Mesenchymal stem cell (in vitro differentiated cells and primary cell): ENCODE measurements at regions not wholly inside any gene's neighbourhood (a gene's known extent, or its start where the extent isn't known, plus 50 kb on each side); places are given as distances from the start of the nearest gene placed in this dataset.
A peak's percentile ranks its signal among the peaks of the same experiment; 100 is the strongest.

Source experiments
- DNase-seq: peaks from one replicate; pipeline ENCODE4 v3.0.0-alpha.2; 2013
- H2AFZ ChIP-seq: one replicate; pipeline ENCODE4 v1.6.1; 2013; ENCODE audit warnings: low read depth, mild to moderate bottlenecking, control low read depth, inconsistent platforms, low read length, moderate library complexity
- H2AK5ac ChIP-seq: 2 replicates; pipeline ENCODE4 v1.6.1; 2013; ENCODE audit warnings: low read length, moderate library complexity, mild to moderate bottlenecking, inconsistent platforms; ENCODE audit not compliant: severe bottlenecking
- H2BK120ac ChIP-seq: one replicate; pipeline ENCODE4 v1.6.1; 2013; ENCODE audit warnings: low read depth, mild to moderate bottlenecking, inconsistent platforms, low read length, moderate library complexity
- H2BK12ac ChIP-seq, 2 experiments: one replicate each; pipeline ENCODE4 v1.6.1; 2013; ENCODE audit warnings: inconsistent platforms in 2 of 2, low read length in 2 of 2, mild to moderate bottlenecking in 2 of 2, moderate library complexity in 2 of 2, control low read depth in 1 of 2
- H2BK15ac ChIP-seq: one replicate; pipeline ENCODE4 v1.6.1; 2013; ENCODE audit warnings: mild to moderate bottlenecking, low read depth, inconsistent platforms; ENCODE audit not compliant: poor library complexity, severe bottlenecking
- H2BK5ac ChIP-seq: 2 replicates; pipeline ENCODE4 v1.6.1; 2013; ENCODE audit warnings: low read depth, mild to moderate bottlenecking, low read length, control low read depth, inconsistent platforms; ENCODE audit not compliant: poor library complexity, severe bottlenecking
- H3K14ac ChIP-seq, 2 experiments: one replicate each; pipeline ENCODE4 v1.6.1; 2013; ENCODE audit warnings: inconsistent platforms in 2 of 2, low read length in 2 of 2, control low read depth in 1 of 2, mild to moderate bottlenecking in 1 of 2, moderate library complexity in 1 of 2
- H3K18ac ChIP-seq, 2 experiments: one replicate each; pipeline ENCODE4 v1.6.1; 2013; ENCODE audit warnings: inconsistent platforms in 2 of 2, low read length in 2 of 2, control low read depth in 1 of 2, low read depth in 1 of 2, mild to moderate bottlenecking in 1 of 2
- H3K23ac ChIP-seq, 2 experiments: one replicate each; pipeline ENCODE4 v1.6.1; 2013; ENCODE audit warnings: inconsistent platforms in 2 of 2, low read length in 2 of 2, mild to moderate bottlenecking in 2 of 2, moderate library complexity in 2 of 2, control low read depth in 1 of 2
- H3K27ac ChIP-seq: 2 replicates; pipeline ENCODE4 v1.5.1; 2013; ENCODE audit warnings: mild to moderate bottlenecking, moderate library complexity, low read length, control low read depth, inconsistent platforms; ENCODE audit not compliant: poor library complexity, severe bottlenecking
- H3K27me3 ChIP-seq, 2 experiments: 2 replicates each; pipeline versions ENCODE4 v1.6.1 to v1.7.0; 2013; ENCODE audit warnings: low read length in 2 of 2, mild to moderate bottlenecking in 2 of 2, moderate library complexity in 2 of 2, control low read depth in 1 of 2, inconsistent platforms in 1 of 2; ENCODE audit not compliant: control insufficient read depth in 1 of 2, insufficient read depth in 1 of 2
- H3K36me3 ChIP-seq, 2 experiments: 2 replicates each; pipeline versions ENCODE4 v1.6.1 to v1.7.0; 2013; ENCODE audit warnings: low read length in 2 of 2, control low read depth in 1 of 2, inconsistent platforms in 1 of 2, low read depth in 1 of 2, mild to moderate bottlenecking in 1 of 2; ENCODE audit not compliant: insufficient read depth in 2 of 2, control insufficient read depth in 1 of 2
- H3K4ac ChIP-seq, 2 experiments: one replicate each; pipeline ENCODE4 v1.6.1; 2013; ENCODE audit warnings: inconsistent platforms in 2 of 2, low read length in 2 of 2, mild to moderate bottlenecking in 2 of 2, moderate library complexity in 2 of 2, control low read depth in 1 of 2, low read depth in 1 of 2
- H3K4me1 ChIP-seq: 2 replicates; pipeline ENCODE4 v1.6.1; 2013; ENCODE audit warnings: low read depth, low read length, control low read depth; ENCODE audit not compliant: control insufficient read depth, insufficient read depth
- H3K4me2 ChIP-seq: 2 replicates; pipeline ENCODE4 v1.6.1; 2013; ENCODE audit warnings: low read length, mild to moderate bottlenecking, inconsistent platforms; ENCODE audit not compliant: poor library complexity, severe bottlenecking
- H3K4me3 ChIP-seq, 2 experiments: 2 replicates each; pipeline versions ENCODE4 v1.5.1 to v1.7.0; 2013; ENCODE audit warnings: low read length in 2 of 2, mild to moderate bottlenecking in 2 of 2, control low read depth in 1 of 2, low read depth in 1 of 2; ENCODE audit not compliant: insufficient read depth in 1 of 2
- H3K79me1 ChIP-seq: replicated peaks from 2 replicates; pipeline ENCODE4 v1.6.1; 2013; ENCODE audit warnings: mild to moderate bottlenecking, control low read depth, low read length, inconsistent platforms; ENCODE audit not compliant: poor library complexity, severe bottlenecking
- H3K9ac ChIP-seq: 2 replicates; pipeline ENCODE4 v1.7.0; 2013; ENCODE audit warnings: mild to moderate bottlenecking, low read length, moderate library complexity
- H3K9me3 ChIP-seq: 2 replicates; pipeline ENCODE4 v1.7.0; 2013; ENCODE audit warnings: mild to moderate bottlenecking, low read length; ENCODE audit not compliant: control insufficient read depth
- H4K8ac ChIP-seq: one replicate; pipeline ENCODE4 v1.6.1; 2013; ENCODE audit warnings: inconsistent platforms, mild to moderate bottlenecking, low read length, moderate library complexity
- H4K91ac ChIP-seq: one replicate; pipeline ENCODE4 v1.6.1; 2013; ENCODE audit warnings: mild to moderate bottlenecking, low read length, inconsistent platforms
- WGBS: methylation state at CpG from one replicate; pipeline ENCODE4 v1.1.7; 2013; ENCODE audit warnings: mixed read lengths; 5-methylcytosine and 5-hydroxymethylcytosine counted together

GRCh38 chr7:91559947-91560346 lies 295.7 kb downstream of the FZD1 start:
- no peak overlapping the region for H4K91ac ChIP-seq
- no peak overlapping the region for H2AFZ ChIP-seq
- H3K9me3 ChIP-seq = no peaks in the 10 kb centered on the region
- no peak overlapping the region for H4K8ac ChIP-seq
- no peak for DNase-seq
- H3K14ac ChIP-seq = no peak overlapping the region
- peaks cover 0 to 4% of the 10 kb centered on the region in 2 experiments for H3K27me3 ChIP-seq
- no peak overlapping the region for H3K4me3 ChIP-seq
- 89% methylated on average over 2 of the region's 2 CpGs for WGBS
- H2BK5ac ChIP-seq = no peak overlapping the region
- H2BK15ac ChIP-seq = no peak overlapping the region
- H3K36me3 ChIP-seq = no peaks in the 10 kb centered on the region
- no peak overlapping the region for H3K9ac ChIP-seq
- no peak overlapping the region for H3K4me2 ChIP-seq
- H2AK5ac ChIP-seq = no peak overlapping the region
- no peak overlapping the region for H3K23ac ChIP-seq
- H3K27ac ChIP-seq = no peak overlapping the region
- no peaks in the 10 kb centered on the region for H3K79me1 ChIP-seq
- H3K18ac ChIP-seq = no peak overlapping the region
- H2BK12ac ChIP-seq = no peak overlapping the region
- H3K4ac ChIP-seq = no peak overlapping the region
- H2BK120ac ChIP-seq = no peak overlapping the region
- H3K4me1 ChIP-seq = peaks cover 4% of the 10 kb centered on the region

GRCh38 chr7:91564101-91564500 lies 299.9 kb downstream of the FZD1 start:
- H3K9me3 ChIP-seq = no peaks in the 10 kb centered on the region

GRCh38 chr7:91564541-91564940 lies 300.3 kb downstream of the FZD1 start:
- H4K8ac ChIP-seq = no peak overlapping the region
- peaks cover 2% of the 10 kb centered on the region for H3K4me1 ChIP-seq
- no peak overlapping the region for H2AFZ ChIP-seq
- no peaks in the 10 kb centered on the region for H3K9me3 ChIP-seq
- H2AK5ac ChIP-seq = no peak overlapping the region
- no peak overlapping the region for H3K23ac ChIP-seq
- no peak overlapping the region for H3K4ac ChIP-seq
- H3K27ac ChIP-seq = no peak overlapping the region
- no peak overlapping the region for H3K4me3 ChIP-seq
- H3K36me3 ChIP-seq = no peaks in the 10 kb centered on the region
- H2BK15ac ChIP-seq = no peak overlapping the region
- H2BK12ac ChIP-seq = no peak overlapping the region
- no peak overlapping the region for H3K4me2 ChIP-seq
- no peak overlapping the region for H2BK5ac ChIP-seq
- no peaks in the 10 kb centered on the region for H3K79me1 ChIP-seq
- H3K27me3 ChIP-seq = peaks cover 0 to 8% of the 10 kb centered on the region in 2 experiments
- no CpG with 5 or more reads among the region's 1 CpG for WGBS
- DNase-seq = no peak
- no peak overlapping the region for H2BK120ac ChIP-seq
- no peak overlapping the region for H4K91ac ChIP-seq
- no peak overlapping the region for H3K9ac ChIP-seq
- H3K14ac ChIP-seq = no peak overlapping the region
- H3K18ac ChIP-seq = no peak overlapping the region

More at GRCh38 chr7:91564101-91564500, 299.9 kb downstream of the FZD1 start:
- no peak overlapping the region for H2BK5ac ChIP-seq
- H2AK5ac ChIP-seq = no peak overlapping the region
- H3K36me3 ChIP-seq = no peaks in the 10 kb centered on the region
- no peaks in the 10 kb centered on the region for H3K79me1 ChIP-seq
- WGBS = 80% methylated on average over 1 of the region's 1 CpG
- H3K4me1 ChIP-seq = peaks cover 2% of the 10 kb centered on the region
- H2AFZ ChIP-seq = no peak overlapping the region
- H4K8ac ChIP-seq = no peak overlapping the region
- no peak for DNase-seq
- no peak overlapping the region for H2BK15ac ChIP-seq
- no peak overlapping the region for H4K91ac ChIP-seq
- peaks cover 0 to 8% of the 10 kb centered on the region in 2 experiments for H3K27me3 ChIP-seq
- H3K23ac ChIP-seq = no peak overlapping the region
- H3K9ac ChIP-seq = no peak overlapping the region
- H3K4me3 ChIP-seq = no peak overlapping the region
- H3K27ac ChIP-seq = no peak overlapping the region
- H2BK120ac ChIP-seq = no peak overlapping the region
- no peak overlapping the region for H2BK12ac ChIP-seq
- no peak overlapping the region for H3K14ac ChIP-seq
- H3K4me2 ChIP-seq = no peak overlapping the region
- no peak overlapping the region for H3K18ac ChIP-seq
- H3K4ac ChIP-seq = no peak overlapping the region

GRCh38 chr7:91565499-91566401 lies 301.5 kb downstream of the FZD1 start:
- H3K4me1 ChIP-seq = peaks cover 2% of the 10 kb centered on the region
- no peak overlapping the region for H3K4ac ChIP-seq
- no peak overlapping the region for H4K8ac ChIP-seq
- H3K27ac ChIP-seq = no peak overlapping the region
- no peak overlapping the region for H2BK5ac ChIP-seq
- no peak overlapping the region for H2AK5ac ChIP-seq
- no peaks in the 10 kb centered on the region for H3K79me1 ChIP-seq
- H2BK15ac ChIP-seq = no peak overlapping the region
- H2BK120ac ChIP-seq = no peak overlapping the region
- no peak overlapping the region for H3K14ac ChIP-seq
- H2BK12ac ChIP-seq = no peak overlapping the region
- H3K23ac ChIP-seq = no peak overlapping the region
- no peak overlapping the region for H3K4me2 ChIP-seq
- DNase-seq = no peak
- H3K9ac ChIP-seq = peak overlapping the region; percentile 46
- no peaks in the 10 kb centered on the region for H3K9me3 ChIP-seq
- 85% methylated on average over 10 of the region's 13 CpGs for WGBS
- H3K36me3 ChIP-seq = no peaks in the 10 kb centered on the region
- H4K91ac ChIP-seq = no peak overlapping the region
- H3K27me3 ChIP-seq = peaks cover 0 to 4% of the 10 kb centered on the region in 2 experiments
- H2AFZ ChIP-seq = no peak overlapping the region
- no peak overlapping the region for H3K18ac ChIP-seq
- H3K4me3 ChIP-seq = peak overlapping the region in 1 of 2 experiments; percentile 57
